ENCODE measurements at regions not wholly inside any gene's neighbourhood (a gene's known extent, or its start where the extent isn't known, plus 50 kb on each side); places are given as distances from the start of the nearest gene placed in this dataset.

GRCh38 chr1:198443365-198444233 is 96.9 kb downstream of the ATP6V1G3 start (continued):
- TF ChIP-seq POLR2AphosphoS5 (IDR thresholded peaks at IDR 0.05; ENCODE audit: low read depth, low read length) (no peak), TAF1 (IDR thresholded peaks at IDR 0.05; ENCODE audit: low read depth, low read length) (no peak), POU5F1 (IDR thresholded peaks at IDR 0.05; ENCODE audit: low read depth, low read length) (no peak)

Data from H1 (cell line).